Neural cell (in vitro differentiated cells): ENCODE measurements at regions not wholly inside any gene's neighbourhood (a gene's known extent, or its start where the extent isn't known, plus 50 kb on each side); places are given as distances from the start of the nearest gene placed in this dataset.

Experiments
- CTCF ChIP-seq: fragments of 450-650 bp; IDR thresholded peaks from 2 replicates; pipeline ENCODE4 v1.5.1; 2014; ENCODE audit warnings: antibody characterized with exemption, mild to moderate bottlenecking, moderate library complexity; ENCODE audit not compliant: poor library complexity, severe bottlenecking
- POLR2AphosphoS5 ChIP-seq: IDR thresholded peaks from 2 replicates; pipeline ENCODE4 v1.6.1; 2012
- REST ChIP-seq: IDR thresholded peaks from 2 replicates; pipeline ENCODE4 v1.6.1; 2012; ENCODE audit warnings: borderline replicate concordance

GRCh38 chr3:153602801-153603200, 440.8 kb downstream of the RAP2B start:
- TF ChIP-seq REST (no peak), CTCF (no peak), POLR2AphosphoS5 (no peak)
